PC-3 (cell line): ENCODE measurements at regions not wholly inside any gene's neighbourhood (a gene's known extent, or its start where the extent isn't known, plus 50 kb on each side); places are given as distances from the start of the nearest gene placed in this dataset.
"Not testable (repeated sequence)": the region's sequence is repeated elsewhere in the genome, so short reads cannot be mapped to it uniquely, and the experiment has no call there.

ENCODE experiments used
- EZH2phosphoT487 ChIP-seq: fragments of 300-600 bp; sonication (generic); IDR thresholded peaks from 2 replicates; pipeline ENCODE4 v1.6.1; 2018; ENCODE audit warnings: mild to moderate bottlenecking, antibody characterized with exemption, low read length, borderline replicate concordance
- TF ChIP-seq, protein P1 (sequence below): fragments of 300-600 bp; sonication (generic); conservative IDR thresholded peaks from 2 replicates; pipeline ENCODE4 v1.5.1; 2017; ENCODE audit warnings: antibody characterized with exemption, low read depth, mild to moderate bottlenecking, low read length

- TF ChIP-seq, protein P1, sequence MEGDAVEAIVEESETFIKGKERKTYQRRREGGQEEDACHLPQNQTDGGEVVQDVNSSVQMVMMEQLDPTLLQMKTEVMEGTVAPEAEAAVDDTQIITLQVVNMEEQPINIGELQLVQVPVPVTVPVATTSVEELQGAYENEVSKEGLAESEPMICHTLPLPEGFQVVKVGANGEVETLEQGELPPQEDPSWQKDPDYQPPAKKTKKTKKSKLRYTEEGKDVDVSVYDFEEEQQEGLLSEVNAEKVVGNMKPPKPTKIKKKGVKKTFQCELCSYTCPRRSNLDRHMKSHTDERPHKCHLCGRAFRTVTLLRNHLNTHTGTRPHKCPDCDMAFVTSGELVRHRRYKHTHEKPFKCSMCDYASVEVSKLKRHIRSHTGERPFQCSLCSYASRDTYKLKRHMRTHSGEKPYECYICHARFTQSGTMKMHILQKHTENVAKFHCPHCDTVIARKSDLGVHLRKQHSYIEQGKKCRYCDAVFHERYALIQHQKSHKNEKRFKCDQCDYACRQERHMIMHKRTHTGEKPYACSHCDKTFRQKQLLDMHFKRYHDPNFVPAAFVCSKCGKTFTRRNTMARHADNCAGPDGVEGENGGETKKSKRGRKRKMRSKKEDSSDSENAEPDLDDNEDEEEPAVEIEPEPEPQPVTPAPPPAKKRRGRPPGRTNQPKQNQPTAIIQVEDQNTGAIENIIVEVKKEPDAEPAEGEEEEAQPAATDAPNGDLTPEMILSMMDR = not testable (repeated sequence)
- not testable (repeated sequence) for TF ChIP-seq EZH2phosphoT487
These were observed 1255.0 kb downstream of the ROBO1 start for GRCh38 chr3:78512786-78513185.
